HAP-1 (cell line): ENCODE measurements at regions not wholly inside any gene's neighbourhood (a gene's known extent, or its start where the extent isn't known, plus 50 kb on each side); places are given as distances from the start of the nearest gene placed in this dataset.
"Not testable (repeated sequence)": the region's sequence is repeated elsewhere in the genome, so short reads cannot be mapped to it uniquely, and the experiment has no call there.

Experiments
- DNase-seq, 2 experiments: peaks; one replicate each; pipeline ENCODE4 v3.0.0-alpha.2; 2016 to 2020; ENCODE audit warnings: low spot score in 2 of 2
- H3K27me3 ChIP-seq: fragments of 250-450 bp; sonication (Bioruptor Pico); 2 replicates; pipeline ENCODE4 v1.5.1; 2020; ENCODE audit warnings: low read depth, mild to moderate bottlenecking, moderate library complexity
- H3K36me3 ChIP-seq: fragments of 250-450 bp; sonication (Bioruptor Pico); replicated peaks from 2 replicates; pipeline ENCODE4 v1.5.1; 2020; ENCODE audit warnings: mild to moderate bottlenecking
- H3K4me1 ChIP-seq: fragments of 250-450 bp; sonication (Bioruptor Pico); 2 replicates; pipeline ENCODE4 v1.5.1; 2020; ENCODE audit warnings: mild to moderate bottlenecking
- H3K4me3 ChIP-seq: fragments of 250-450 bp; sonication (Bioruptor Pico); 2 replicates; pipeline ENCODE4 v1.5.1; 2020; ENCODE audit warnings: mild to moderate bottlenecking, moderate library complexity
- H3K9me3 ChIP-seq: fragments of 250-450 bp; sonication (Bioruptor Pico); 2 replicates; pipeline ENCODE4 v1.5.1; 2020; ENCODE audit warnings: mild to moderate bottlenecking, moderate library complexity
- in situ Hi-C: fragments of 300-500 bp; cut with MboI; formaldehyde crosslinking; loops from 3 replicates; pipeline ENCODE4 v1.14.3; 2020; ENCODE audit warnings: low sequenced_read_pairs, inconsistent platforms, mixed read lengths

DNA sequence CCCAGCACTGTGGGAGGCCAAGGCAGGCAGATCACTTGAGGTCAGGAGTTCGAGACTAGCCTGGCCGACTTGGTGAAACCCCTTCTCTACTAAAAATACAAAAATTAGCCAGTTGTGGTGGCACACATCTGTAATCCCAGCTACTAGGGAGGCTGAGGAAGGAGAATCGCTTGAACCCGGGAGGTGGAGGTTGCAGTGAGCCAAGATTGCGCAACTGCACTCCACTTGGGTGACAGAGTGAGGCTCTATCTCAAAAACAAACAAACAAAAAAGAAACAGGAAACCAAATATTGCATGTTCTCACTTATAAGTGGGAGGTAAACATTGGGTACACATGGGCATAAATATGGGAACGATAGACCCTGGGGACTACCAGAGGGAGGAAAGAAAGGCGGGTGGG is 94.7 kb upstream of the NEDD4L start:
- H3K4me3 ChIP-seq, H3K4me1 ChIP-seq, H3K27me3 ChIP-seq, H3K36me3 ChIP-seq, DNase-seq, in situ Hi-C loops, H3K9me3 ChIP-seq: not testable (repeated sequence)

DNA sequence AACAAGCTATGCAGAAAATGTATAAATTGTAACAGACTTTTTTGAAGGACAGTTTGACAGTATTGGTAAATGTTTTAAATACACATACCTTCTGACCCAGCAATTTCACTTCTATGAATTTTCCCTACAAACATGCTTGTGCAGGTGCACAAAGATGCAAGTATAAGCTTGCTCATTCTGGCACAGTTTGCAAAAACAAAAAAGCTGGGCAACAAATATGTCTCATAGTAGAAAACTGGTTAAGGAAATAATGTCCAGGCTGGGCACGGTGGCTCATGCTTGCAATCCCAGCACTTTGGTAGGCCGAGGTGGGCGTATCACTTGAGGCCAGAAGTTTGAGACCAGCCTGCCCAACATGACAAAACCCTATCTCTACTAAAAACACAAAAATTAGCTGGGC is 96.9 kb upstream of the NEDD4L start:
- no peaks in the 10 kb centered on the region for H3K36me3 ChIP-seq
- H3K4me3 ChIP-seq: no peak overlapping the region
- no peaks in the 10 kb centered on the region for H3K9me3 ChIP-seq
- no peak for DNase-seq
- no peaks in the 10 kb centered on the region for H3K4me1 ChIP-seq
- in situ Hi-C loops: no loop called here
- 0 out of 2 replicates have a peak, but pooled peaks cover 3% of the 10 kb centered on the region for H3K27me3 ChIP-seq

DNA sequence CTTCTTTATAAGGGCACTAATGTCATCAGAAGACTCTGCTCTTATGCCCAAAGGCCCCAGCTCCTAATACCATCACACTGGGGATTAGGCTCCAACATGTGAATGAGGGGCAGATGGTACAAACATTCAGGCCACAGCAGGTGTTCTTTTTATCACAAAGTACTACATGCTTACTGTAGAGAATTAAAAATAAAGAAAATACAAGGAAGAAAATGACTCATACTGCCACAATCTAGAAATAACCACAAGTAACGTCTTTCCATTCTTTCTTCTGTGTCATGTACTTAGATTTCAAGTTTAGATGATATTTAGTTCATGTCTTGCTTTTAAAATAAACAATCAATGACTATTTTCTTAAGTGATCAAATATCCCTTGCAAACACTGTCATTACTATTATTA is 100.3 kb upstream of the NEDD4L start:
- DNase-seq: no peak
- H3K9me3 ChIP-seq: no peaks in the 10 kb centered on the region
- H3K36me3 ChIP-seq: no peaks in the 10 kb centered on the region
- no peak overlapping the region for H3K4me3 ChIP-seq
- in situ Hi-C loops: no loop called here
- H3K4me1 ChIP-seq: no peaks in the 10 kb centered on the region
- H3K27me3 ChIP-seq: peaks cover 8% of the 10 kb centered on the region; the same call in 1 of the 2 replicates

- H3K9me3 ChIP-seq: no peaks in the 10 kb centered on the region
- peaks cover 8% of the 10 kb centered on the region; the same call in 1 of the 2 replicates for H3K27me3 ChIP-seq
- no peaks in the 10 kb centered on the region for H3K36me3 ChIP-seq
- H3K4me1 ChIP-seq: no peaks in the 10 kb centered on the region
- DNase-seq: peak; percentile 17 to 35
- in situ Hi-C loops: no loop called here
- no peak overlapping the region for H3K4me3 ChIP-seq
These were observed 101.5 kb upstream of the NEDD4L start for GRCh38 chr18:57942493-57942892.

DNA sequence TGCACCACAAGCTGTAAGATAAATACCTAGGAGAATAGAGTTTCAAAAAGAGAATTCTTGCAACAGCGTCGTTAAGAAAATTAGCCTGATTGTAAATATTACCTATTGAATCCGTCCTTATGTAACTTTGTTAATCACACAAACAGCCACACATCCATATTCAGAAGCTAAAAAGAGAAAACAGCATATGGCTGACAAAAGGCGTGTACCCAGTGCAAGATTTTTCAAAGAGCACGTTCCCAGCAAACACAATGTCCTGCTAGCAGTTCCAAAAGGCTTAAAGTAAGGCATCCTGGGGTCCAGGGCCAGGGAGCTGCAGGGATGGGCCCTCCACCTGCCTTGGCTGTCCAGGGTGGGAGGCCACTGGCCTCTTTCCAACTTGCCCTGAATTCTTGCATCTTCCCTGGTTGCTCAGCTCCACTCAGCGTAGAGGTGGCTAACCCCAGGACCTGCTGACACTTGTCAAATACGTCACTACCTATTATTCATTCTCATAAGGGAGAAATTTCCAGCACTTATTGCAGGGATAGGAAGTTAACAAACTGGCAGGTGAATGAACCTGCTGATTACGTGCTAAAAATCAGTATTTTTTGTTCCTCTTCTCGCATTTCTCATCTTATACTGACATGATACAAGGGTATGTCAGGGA is 102.1 kb upstream of the NEDD4L start:
- H3K9me3 ChIP-seq: no peaks in the 10 kb centered on the region
- no peak overlapping the region for H3K4me3 ChIP-seq
- H3K4me1 ChIP-seq: no peaks in the 10 kb centered on the region
- in situ Hi-C loops: no loop called here
- no peaks in the 10 kb centered on the region for H3K36me3 ChIP-seq
- no peak for DNase-seq
- peaks cover 8% of the 10 kb centered on the region; the same call in 1 of the 2 replicates for H3K27me3 ChIP-seq

GRCh38 chr18:57940166-57940660 is 103.8 kb upstream of the NEDD4L start:
- H3K9me3 ChIP-seq: no peaks in the 10 kb centered on the region
- no peaks in the 10 kb centered on the region for H3K4me1 ChIP-seq
- H3K4me3 ChIP-seq: no peak overlapping the region
- H3K36me3 ChIP-seq: no peaks in the 10 kb centered on the region
- in situ Hi-C loops: no loop called here
- DNase-seq: no peak
- H3K27me3 ChIP-seq: peaks cover 8% of the 10 kb centered on the region; the same call in 1 of the 2 replicates

GRCh38 chr18:57934375-57934774 is 109.7 kb upstream of the NEDD4L start:
- H3K4me1 ChIP-seq, H3K4me3 ChIP-seq, in situ Hi-C loops, H3K9me3 ChIP-seq, H3K27me3 ChIP-seq, H3K36me3 ChIP-seq, DNase-seq: not testable (repeated sequence)

DNA sequence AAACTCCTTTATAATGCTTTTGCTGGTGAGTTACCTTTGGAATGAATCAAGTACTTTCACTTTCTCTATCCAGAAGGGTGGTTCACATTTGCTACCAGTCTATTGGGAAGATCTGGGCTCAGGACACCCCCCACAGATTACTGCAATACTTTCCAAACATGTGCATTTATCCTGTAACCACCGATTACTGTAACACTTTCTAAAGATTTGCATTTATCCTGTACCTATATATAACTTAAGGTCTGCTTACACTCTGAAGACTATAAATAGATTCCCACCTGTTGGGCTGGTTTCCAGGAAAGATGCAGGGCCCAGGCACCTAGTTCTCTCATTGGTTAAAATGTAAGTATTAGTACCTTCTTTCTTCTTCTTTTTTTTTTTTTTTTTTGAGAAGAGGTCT is 113.0 kb upstream of the NEDD4L start:
- in situ Hi-C loops: no loop called here
- H3K9me3 ChIP-seq: no peaks in the 10 kb centered on the region; the same call in 1 of the 2 replicates
- DNase-seq: no peak
- H3K4me3 ChIP-seq: no peak overlapping the region
- no peaks in the 10 kb centered on the region for H3K4me1 ChIP-seq
- H3K36me3 ChIP-seq: no peaks in the 10 kb centered on the region
- H3K27me3 ChIP-seq: no peaks in the 10 kb centered on the region

GRCh38 chr18:57930476-57930875 is 113.5 kb upstream of the NEDD4L start:
- no peaks in the 10 kb centered on the region for H3K27me3 ChIP-seq
- no peak for DNase-seq
- in situ Hi-C loops: no loop called here
- peaks cover 3% of the 10 kb centered on the region; the same call in 1 of the 2 replicates for H3K4me1 ChIP-seq
- H3K9me3 ChIP-seq: no peaks in the 10 kb centered on the region; the same call in 1 of the 2 replicates
- no peaks in the 10 kb centered on the region for H3K36me3 ChIP-seq
- H3K4me3 ChIP-seq: no peak overlapping the region

- no peak for DNase-seq
- in situ Hi-C loops: no loop called here
- Histone ChIP-seq H3K9me3 (no peaks in the 10 kb centered on the region; the same call in 1 of the 2 replicates), H3K4me3 (no peak overlapping the region), H3K27me3 (no peaks in the 10 kb centered on the region), H3K4me1 (peaks cover 3% of the 10 kb centered on the region; the same call in 1 of the 2 replicates), H3K36me3 (no peaks in the 10 kb centered on the region)
These were observed 114.1 kb upstream of the NEDD4L start for GRCh38 chr18:57929922-57930321.

GRCh38 chr18:57928466-57928865 is 115.6 kb upstream of the NEDD4L start:
- Histone ChIP-seq H3K4me1 (peaks cover 3% of the 10 kb centered on the region; the same call in 1 of the 2 replicates), H3K4me3 (no peak overlapping the region), H3K27me3 (no peaks in the 10 kb centered on the region), H3K36me3 (no peaks in the 10 kb centered on the region), H3K9me3 (no peaks in the 10 kb centered on the region; the same call in 1 of the 2 replicates)
- DNase-seq: no peak
- in situ Hi-C loops: no loop called here

DNA sequence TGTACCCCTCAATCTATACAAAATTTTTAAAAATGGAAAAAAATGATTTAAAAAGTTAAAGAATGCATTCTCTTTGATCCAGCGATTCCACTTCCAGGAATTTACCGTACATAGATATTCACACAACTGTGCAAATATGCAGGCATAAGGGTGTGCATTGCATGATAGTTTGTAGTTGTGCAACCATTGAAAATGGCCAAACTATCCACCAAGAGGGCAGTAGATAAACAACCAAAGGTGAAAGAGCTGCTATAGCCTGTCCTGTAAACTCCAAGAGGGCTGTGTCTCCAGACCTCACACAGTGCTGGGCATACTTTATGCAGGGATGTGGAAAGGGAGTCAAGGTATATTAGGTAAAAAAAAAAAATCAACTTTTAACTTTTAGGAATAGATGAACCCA is 116.5 kb upstream of the NEDD4L start:
- no peak for DNase-seq
- H3K36me3 ChIP-seq: no peaks in the 10 kb centered on the region
- in situ Hi-C loops: no loop called here
- no peak overlapping the region for H3K4me3 ChIP-seq
- no peaks in the 10 kb centered on the region for H3K27me3 ChIP-seq
- H3K4me1 ChIP-seq: peaks cover 3% of the 10 kb centered on the region; the same call in 1 of the 2 replicates
- H3K9me3 ChIP-seq: no peaks in the 10 kb centered on the region

DNA sequence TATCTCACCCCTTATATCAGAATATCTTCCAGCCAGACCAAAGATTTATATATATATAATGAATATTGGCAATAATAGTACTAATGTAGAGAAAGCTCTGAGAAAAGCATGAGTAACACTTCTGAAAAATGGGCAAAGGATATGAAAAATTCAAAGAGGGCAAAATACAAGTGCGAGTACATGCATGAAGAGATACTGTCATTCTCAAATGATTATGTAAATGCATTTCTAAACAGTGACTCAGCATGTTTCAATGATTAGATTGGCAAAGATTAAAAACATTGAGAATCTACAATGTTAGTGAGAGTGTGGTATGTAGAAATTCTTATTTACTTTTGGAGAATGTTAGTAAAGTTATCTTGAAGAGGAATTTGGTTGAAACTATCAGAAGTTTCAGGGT is 118.3 kb upstream of the NEDD4L start:
- H3K9me3 ChIP-seq: no peaks in the 10 kb centered on the region
- no peaks in the 10 kb centered on the region for H3K36me3 ChIP-seq
- H3K27me3 ChIP-seq: no peaks in the 10 kb centered on the region
- DNase-seq: no peak
- in situ Hi-C loops: no loop called here
- H3K4me1 ChIP-seq: peaks cover 3% of the 10 kb centered on the region; the same call in 1 of the 2 replicates
- H3K4me3 ChIP-seq: no peak overlapping the region

DNA sequence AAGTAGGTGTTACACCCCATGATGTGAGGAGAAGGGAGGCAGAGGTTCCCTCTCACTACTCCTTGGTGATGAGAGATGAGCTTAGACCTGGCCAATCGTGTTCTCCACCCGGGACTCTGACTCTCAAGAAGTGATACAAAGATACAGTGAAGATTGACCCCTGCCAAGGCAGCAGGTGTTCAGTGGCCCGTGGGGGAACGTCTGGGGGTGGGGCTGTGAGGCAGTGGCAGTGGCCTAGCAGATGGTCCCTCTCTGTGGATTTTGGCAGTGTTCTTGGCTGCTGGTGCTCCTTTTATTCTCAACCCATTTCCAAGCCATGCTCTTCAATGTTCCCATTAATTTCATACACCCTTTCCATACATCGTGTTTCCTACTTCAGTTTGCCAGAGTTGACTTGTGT is 120.4 kb upstream of the NEDD4L start:
- Histone ChIP-seq H3K9me3 (no peaks in the 10 kb centered on the region), H3K36me3 (no peaks in the 10 kb centered on the region), H3K27me3 (no peaks in the 10 kb centered on the region), H3K4me3 (no peak overlapping the region), H3K4me1 (peaks cover 3% of the 10 kb centered on the region; the same call in 1 of the 2 replicates)
- in situ Hi-C loops: no loop called here
- DNase-seq: no peak
